HG03159 (cell line): ENCODE measurements at regions not wholly inside any gene's neighbourhood (a gene's known extent, or its start where the extent isn't known, plus 50 kb on each side); places are given as distances from the start of the nearest gene placed in this dataset.

Experiments
- ATAC-seq: cut with Tn5 transposase; IDR thresholded peaks from one replicate; pipeline ENCODE4 v1.9.1; 2021; ENCODE audit warnings: mild to moderate bottlenecking, moderate library complexity; ENCODE audit not compliant: unreplicated experiment

DNA sequence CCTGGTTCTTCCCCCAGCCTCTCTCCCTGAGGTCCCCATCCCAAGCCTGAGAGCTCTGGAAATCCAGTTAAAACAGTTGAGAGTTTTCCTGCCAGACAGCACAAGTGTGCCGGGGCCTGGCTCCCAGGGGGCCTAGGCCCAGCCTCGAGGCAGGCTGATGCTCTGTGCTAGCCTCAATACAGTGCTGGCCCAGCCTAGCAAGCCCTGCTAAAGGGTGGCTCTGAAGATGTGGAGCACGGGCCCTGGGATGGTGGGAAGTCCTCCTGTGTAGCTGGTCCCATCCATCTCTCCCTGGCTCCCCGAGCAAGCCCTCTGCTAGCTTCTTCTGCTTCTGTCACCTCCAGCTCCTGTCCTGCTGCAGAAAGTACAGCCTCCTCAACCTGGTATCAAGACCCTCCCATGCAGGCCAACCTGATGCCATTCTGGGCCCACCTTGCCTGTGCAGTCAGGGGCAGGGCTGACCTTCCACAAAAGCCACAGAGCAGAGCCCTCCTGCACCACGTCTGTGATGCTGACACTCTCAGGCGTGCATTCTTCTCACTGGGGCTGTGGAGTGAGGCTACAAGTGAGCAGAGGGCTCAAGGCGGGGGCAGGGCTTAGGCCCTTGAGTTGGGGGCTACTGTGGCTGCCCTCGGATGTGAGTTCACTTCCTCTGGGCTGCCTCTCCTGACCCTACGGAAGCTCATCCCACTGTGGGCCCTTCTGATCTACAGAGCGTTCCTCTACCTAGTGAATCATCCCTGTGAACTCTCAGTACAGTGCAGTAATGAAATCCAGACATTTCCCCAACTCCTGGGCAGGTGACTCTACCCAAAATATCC, 60.1 kb upstream of the LAPTM4A start:
- no peak for ATAC-seq

DNA sequence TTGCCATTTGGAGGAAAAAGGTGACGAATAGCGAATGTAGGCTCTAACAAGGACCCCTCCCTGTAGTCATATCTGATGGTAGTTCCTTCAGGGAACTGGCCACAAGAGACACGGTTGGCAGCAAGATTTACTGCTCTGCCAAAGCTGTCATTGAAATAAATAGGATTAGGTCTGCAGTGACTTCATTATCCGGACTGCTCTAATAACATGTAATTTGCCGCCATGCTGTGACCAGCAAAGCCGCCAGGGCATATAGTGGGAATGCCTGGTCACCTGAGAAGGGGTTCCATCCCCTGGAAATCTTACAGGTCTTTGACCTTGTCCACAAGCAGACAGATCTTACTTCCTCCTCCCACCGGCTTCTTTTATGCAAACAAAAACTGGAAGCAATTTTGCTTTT, 59.4 kb upstream of the LAPTM4A start:
- no peak for ATAC-seq

DNA sequence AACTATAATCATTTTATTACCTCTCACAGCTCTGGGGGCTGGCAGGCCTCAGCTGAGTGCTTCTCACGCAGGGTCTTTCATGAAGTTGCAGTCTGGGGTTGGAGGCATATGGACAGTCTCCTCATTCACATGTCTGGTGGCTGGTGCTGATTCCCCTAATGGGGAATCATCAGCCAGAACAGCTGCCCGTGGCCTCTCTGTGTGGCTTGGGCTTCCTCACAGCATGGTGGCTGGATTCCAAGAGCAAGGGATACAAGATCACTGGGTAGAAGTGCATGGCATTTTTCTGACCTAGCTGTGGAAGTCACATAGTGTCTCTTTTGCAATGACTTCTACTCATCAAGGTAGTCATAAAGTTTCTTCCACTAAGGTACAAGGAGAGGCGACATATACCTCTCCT, 59.0 kb upstream of the LAPTM4A start:
- ATAC-seq, result no peak

DNA sequence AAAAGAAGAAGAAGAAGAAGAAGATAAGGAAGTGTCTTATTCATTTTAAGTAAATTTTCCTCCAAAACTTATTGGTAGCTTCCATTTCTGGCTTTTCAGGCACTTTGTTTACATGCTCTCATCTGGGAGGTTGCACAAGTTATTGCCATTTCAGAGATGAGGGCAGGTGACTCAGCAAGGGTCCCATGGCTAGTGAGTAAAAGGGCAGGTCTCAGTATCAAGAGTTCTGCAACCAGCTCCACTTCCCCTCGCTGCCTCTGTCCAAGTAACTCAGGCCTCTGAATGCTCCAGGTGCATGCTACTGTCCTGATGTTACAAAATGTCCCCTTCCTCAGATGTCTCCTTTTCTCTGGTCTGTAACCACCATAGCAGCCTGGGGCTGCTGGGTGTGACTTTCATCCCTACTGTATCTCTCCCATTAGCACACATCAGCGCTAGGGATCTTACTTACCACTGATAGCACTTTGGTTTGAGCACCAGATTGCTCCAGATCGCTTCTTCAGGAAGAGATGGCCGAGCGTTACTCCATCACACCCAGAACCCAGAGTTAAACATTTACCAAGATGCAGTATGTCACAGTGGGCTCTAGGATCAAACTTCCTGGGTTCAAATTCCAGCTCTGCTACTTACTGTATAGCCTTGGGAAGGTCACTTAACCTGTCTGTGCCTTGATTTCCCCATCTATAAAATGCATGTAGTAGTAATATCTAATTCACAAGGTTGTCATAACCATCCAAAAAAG, 57.4 kb upstream of the LAPTM4A start:
- no peak for ATAC-seq

DNA sequence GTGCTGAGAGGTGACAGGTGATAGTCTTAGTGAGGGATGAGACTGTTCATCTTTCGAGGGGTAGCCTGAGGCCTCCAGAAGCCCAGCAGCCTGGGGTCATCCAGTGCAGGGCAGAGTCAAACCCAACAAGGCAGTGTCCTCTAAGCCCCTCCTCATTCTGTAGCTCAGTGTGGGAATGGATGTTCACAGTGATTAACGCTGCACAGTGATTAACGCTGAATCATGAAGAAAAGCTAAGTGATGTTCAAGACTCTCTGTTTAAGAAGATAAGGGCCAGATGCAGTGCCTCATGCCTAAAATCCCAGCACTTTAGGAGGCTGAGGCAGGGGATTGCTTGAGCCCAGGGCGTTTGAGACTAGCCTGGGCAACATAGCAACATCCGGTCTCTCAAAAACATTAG, 56.3 kb upstream of the LAPTM4A start:
- no peak for ATAC-seq

DNA sequence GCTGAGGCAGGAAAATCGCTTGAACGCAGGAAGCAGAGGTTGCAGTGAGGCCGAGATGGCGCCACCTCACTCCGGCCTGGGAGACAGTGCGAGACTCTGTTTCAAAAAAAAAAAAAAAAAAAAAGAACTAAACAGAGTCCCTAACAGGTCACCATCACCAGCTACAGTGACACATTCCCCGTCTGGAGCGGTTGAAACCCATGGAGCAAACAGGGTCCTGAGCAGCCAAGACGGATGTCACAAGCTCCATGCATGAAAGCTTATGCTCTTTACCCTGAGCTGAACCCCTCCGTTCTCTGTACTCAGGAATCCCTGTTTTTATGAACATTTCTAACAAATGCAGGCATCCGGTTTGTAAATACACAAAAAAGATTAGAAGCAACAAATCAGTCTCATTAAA, 55.9 kb upstream of the LAPTM4A start:
- ATAC-seq, result no peak

DNA sequence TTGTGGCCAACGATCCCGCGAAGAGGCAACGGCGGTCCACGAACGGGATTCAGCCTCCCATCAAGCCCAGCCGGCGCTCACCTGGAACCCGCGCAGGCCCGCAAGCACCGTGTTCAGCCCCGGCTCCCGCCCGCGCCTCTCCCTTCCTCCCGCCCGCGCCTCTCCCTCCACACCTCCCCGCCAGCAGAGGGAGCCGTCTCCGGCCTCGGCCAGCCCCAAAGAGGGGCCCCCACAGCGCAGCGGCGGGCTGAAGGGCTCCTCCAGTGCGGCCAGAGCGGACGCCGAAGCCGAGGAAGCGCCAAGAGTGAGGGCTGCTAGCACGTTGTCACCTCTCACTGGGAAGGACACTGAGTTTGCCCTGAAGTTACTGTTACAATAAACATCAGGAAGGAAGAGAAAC, 55.3 kb upstream of the LAPTM4A start:
- ATAC-seq, result no peak

DNA sequence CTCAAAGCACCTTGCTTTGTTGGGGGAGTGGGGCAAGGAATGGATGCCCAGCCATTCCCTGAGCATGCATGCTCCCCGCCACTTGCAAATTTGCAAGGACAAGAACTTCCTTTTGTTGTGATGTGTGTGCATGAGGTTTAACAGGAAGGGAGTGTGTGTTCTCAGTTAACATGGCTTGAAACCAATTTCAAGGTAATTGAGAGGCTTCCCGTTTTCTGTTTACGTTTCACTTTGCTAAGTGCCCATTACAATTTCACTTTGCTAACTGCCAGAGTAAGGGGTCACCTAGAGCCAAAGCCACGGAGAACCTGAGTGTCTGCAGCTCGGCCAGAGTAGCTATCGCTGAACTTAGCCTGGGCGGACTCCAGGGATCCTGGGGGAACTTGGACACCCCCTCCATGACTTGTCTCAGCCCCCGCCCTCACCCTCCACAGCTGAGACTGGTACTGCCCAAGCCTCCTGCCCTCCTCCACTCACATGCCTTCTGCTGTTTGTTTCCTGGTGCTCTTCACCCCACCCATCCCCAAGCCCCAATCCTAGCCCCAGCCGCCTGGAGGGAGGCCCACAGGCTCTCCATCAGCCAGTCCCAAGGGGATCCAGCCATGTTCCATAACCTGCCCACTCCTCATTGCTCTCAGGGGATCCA, 53.6 kb upstream of the LAPTM4A start:
- no peak for ATAC-seq

DNA sequence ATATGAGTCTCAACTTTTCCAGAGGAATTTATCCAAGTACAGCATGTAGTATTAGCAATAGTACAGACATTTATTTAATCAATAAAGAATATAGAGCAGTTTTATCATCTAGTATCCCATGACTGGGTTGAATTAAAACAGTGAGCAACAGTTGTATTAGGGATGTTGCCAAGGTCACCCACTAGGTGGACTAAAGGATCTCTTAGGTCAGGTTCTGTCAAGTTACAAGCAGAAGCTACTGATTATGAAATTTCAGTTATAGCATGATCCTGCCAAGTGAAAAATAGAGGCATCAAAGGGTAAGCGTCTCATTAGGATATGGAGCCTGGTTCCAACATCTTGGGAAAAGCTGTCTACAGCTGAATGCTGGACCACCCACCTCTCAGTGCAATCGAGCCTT, 52.1 kb upstream of the LAPTM4A start:
- ATAC-seq, result no peak
